HUDEP-2 (cell line): ENCODE measurements at regions not wholly inside any gene's neighbourhood (a gene's known extent, or its start where the extent isn't known, plus 50 kb on each side); places are given as distances from the start of the nearest gene placed in this dataset.
"Not testable (repeated sequence)": the region's sequence is repeated elsewhere in the genome, so short reads cannot be mapped to it uniquely, and the experiment has no call there.

ENCODE experiments used
- DNase-seq, 76 experiments: peaks; one replicate each; lab custom pipeline; 2025; ENCODE audit not compliant: unreplicated experiment in 76 of 76; lab: John Stamatoyannopoulos, UW

GRCh38 chr6:170149681-170150589, 140.9 kb downstream of the DLL1 start:
- DNase-seq: no peak

DNA sequence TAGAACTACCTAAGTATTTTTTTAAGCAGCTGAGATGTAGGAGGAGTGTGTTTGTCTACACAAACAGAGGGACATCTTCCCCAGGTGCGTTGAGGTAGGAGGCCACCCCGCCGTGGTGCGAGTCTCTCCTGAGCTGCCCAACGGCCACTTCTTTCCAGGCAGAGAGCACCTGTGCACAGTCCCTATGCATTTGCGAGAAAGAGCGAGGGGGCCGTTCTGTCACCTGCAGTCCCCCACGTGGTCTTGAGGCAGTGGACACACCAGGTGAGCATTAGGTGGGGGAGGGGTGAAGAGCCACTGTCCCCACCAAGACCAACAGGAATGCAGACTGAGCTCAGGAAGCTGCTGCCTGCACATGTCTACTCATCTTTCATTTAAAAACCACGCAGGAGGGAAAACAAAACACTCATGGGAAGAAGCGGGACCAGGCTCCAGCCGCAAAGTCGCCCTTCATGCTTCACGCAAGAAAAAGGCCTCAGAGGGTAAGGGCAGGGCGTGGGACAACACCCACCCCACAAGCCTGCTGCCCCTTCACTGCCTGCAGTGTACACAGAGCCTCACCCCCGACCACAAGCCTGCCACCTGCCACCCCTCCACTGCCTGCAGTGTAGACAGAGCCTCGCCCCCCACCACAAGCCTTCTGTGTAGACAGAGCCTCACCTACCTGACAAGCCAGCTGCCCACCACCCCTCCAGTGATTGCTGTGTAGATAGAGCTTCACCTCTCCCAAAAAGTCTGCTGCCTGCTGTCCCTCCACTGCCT, 142.0 kb downstream of the DLL1 start:
- no peak for DNase-seq

DNA sequence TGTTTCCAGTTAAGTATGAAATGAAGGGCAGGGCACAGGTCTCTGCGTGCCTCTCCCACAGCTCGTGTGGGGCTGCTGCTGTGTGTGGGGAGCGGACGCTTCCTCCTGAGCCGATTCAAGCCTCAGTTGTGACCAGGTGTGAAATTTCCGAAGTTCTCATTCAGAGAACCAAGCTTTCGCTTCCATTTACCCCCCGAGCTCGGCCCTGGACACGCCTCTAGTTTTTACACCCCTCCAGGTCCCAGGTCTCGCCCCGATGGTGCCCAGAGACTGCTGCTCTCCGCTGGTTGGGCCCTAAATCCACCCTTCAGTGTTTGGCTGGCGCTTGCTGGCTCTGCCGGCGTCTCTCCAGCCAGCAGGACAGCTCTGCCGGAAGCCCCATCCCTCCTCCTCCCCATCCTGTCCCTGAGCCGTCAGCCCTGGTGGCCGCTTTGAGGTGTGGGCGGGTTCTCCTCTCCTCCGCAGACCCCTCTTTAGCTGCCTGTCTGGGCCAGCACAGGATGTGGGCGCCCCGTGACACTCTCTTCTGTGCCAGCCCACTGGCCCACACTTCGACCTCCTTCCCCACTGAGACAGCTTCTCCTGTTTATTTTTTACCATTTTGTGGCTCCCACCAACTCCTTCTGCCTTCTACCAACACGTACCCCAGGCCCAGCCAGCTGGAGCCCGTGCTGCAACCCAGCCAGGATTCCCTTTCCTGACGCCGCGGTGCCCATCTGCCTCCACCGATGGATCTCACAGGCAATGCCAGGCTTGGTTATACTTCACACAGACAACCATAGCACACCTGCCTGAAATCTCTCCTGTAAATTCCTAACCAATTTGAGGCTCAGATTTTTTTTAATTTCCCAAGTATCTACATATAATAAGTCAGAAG, 142.8 kb downstream of the DLL1 start:
- DNase-seq: no peak

DNA sequence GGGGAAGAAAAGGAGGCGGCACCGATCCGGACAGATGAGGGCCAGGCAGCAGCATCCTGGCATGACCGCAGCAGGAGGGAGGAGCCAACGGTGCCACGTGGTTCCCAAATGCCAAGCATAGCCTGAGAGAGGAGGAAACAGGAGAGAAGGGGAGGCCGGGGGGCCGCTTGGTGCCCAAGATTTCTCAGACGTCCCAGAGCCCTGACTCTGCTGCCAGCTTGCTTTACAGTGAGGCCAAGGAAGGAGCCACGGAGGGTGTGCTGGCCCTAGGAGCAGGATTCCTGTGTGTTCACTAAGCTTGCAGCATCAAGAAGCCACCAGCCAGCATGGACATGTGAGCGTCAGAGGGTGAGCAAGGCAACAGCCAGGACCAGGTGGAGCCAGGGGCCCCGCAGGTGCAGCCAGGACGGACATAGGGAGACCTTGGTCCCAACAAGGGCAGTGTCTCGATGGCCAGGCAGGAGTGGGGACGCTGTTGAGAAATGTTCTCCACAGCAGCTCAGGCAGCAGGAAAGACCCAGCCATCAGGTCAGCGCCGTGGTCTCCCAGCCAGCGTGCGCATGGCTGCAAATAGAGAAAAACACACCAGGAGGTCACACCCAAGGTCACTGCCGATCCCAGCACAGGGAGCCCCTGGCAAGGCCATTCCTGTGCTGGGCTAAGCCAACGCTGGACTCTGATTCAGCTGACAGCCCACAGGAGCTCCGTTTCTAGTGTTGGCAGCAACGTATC, 143.7 kb downstream of the DLL1 start:
- no peak for DNase-seq

DNA sequence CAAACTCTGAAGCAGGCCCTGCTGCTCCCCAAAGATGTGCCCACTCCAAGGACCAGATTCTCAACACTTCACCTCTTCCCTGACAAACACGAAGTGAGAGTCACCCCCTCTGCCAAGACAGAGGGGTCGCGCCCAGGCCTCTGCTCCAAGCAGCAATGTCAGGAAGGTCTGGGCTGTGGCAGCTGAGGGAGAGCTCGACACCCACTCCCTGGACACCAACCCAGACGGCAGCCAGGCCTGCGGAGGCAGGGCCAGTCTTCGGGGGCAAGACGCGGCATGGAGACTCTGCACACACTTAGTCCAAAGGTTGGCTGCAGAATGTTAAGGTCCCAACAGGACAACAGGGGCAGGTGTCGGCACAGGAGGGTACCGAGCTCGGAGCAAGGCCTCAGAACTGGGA, 144.2 kb downstream of the DLL1 start:
- no peak for DNase-seq

GRCh38 chr6:170146131-170146530, 144.7 kb downstream of the DLL1 start:
- DNase-seq: not testable (repeated sequence)

DNA sequence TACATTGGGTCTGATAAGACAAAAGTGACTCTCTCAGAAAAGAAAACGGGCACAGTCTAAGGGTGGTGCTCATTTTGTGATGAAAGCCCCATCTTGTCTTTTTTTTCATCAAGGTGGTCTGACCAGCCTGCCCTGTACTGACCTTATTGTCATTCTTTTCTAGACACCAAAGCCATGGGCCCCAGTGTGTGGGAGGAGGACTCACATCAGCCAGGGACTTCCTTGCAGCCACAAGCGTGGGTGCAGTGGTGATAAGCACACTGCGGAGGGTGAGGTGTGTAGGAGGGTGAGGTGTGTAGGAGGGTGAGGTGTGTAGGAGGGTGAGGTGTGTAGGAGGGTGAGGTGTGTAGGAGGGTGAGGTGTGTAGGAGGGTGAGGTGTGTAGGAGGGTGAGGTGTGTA, 145.2 kb downstream of the DLL1 start:
- DNase-seq: not testable (repeated sequence)

DNA sequence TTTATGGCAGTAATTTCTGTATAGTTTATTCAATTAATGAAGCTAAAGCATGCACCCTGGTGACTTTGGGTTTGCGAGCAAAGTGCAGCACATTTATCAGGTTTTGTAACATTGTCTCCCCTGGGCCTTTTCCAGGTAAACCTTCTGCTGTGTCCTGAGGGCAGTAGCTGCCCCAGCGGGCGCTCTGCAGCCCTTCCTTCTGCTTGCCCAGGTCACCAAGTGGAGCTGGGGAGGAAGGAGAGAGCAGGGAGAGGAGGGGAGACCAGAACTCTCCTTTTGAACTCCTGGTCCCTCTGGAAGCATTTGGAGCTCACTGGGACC, 145.6 kb downstream of the DLL1 start:
- no peak for DNase-seq

- no peak for DNase-seq
Observed at GRCh38 chr6:170144571-170145271, 146.2 kb downstream of the DLL1 start.

GRCh38 chr6:170143401-170144150, 147.3 kb downstream of the DLL1 start:
- DNase-seq: no peak

DNA sequence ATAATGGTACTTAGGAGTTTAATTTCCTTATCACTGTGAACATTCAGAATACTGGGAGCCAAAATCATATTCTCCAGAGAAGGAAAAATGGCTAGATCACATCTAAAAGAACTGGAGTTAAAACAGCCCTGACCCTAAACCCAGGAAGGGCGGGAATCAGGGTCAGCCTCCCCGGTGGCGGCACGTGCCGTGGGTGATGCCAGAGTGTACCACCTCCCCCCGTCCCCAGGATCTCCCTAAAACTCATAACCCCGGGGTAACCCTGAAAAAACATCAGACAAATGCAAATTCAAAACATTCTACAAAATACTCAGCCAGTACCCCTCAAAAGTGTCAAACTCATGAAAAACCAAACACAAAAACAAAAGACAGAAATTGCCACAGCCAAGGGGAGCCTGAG, 148.3 kb downstream of the DLL1 start:
- no peak for DNase-seq

DNA sequence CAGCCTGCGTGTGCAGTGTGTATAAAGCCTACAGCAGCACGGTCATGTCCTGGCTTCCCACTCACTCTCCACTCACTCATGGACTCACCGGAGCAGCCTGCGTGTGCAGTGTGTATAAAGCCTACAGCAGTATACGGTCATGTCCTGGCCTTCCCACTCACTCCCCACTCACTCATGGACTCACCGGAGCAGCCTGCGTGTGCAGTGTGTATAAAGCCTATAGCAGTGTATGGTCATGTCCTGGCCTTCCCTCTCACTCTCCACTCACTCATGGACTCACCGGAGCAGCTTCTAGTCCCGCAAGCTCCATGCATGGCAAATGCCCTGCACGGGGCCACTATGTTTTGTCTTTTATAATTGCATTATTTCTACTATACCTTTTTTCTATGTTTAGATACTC, 149.8 kb downstream of the DLL1 start:
- DNase-seq: not testable (repeated sequence)

DNA sequence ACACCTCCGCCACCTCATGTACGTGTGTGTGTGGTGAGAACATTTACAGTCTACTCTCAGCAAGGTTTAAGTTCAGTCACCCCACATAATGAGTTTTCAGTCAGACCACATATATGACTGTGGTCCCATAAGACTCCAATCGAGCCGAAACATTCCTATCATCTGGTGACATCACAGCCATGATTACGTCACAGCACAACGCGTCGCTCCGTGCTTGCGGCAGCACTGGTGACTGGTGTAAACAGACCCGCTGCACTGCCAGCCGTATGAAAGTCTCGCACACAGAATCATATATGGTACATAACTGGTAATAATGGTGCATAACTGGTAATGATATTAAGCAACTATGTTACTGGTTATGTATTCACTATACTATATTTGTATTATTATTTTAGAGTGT, 150.7 kb downstream of the DLL1 start:
- DNase-seq: no peak

DNA sequence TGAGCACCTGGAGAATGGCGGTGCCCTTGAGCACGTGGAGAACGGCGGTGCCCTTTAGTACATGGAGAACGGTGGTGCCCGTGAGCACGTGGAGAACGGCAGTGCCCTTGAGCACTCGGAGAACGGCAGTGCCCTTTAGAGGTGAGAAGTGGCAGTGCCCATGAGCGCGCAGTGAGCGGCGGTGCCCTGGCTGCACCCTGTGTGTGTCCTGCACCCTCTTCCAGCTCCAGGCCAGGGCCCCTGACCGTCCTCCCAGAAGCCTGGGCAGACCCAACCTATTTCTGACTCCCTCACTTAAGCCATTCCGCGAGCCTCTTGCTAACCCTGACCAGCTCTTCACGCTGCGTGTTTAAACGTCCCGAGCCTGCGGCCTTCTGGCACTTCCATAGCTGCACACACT, 151.3 kb downstream of the DLL1 start:
- no peak for DNase-seq

GRCh38 chr6:170139046-170139445, 151.8 kb downstream of the DLL1 start:
- not testable (repeated sequence) for DNase-seq

DNA sequence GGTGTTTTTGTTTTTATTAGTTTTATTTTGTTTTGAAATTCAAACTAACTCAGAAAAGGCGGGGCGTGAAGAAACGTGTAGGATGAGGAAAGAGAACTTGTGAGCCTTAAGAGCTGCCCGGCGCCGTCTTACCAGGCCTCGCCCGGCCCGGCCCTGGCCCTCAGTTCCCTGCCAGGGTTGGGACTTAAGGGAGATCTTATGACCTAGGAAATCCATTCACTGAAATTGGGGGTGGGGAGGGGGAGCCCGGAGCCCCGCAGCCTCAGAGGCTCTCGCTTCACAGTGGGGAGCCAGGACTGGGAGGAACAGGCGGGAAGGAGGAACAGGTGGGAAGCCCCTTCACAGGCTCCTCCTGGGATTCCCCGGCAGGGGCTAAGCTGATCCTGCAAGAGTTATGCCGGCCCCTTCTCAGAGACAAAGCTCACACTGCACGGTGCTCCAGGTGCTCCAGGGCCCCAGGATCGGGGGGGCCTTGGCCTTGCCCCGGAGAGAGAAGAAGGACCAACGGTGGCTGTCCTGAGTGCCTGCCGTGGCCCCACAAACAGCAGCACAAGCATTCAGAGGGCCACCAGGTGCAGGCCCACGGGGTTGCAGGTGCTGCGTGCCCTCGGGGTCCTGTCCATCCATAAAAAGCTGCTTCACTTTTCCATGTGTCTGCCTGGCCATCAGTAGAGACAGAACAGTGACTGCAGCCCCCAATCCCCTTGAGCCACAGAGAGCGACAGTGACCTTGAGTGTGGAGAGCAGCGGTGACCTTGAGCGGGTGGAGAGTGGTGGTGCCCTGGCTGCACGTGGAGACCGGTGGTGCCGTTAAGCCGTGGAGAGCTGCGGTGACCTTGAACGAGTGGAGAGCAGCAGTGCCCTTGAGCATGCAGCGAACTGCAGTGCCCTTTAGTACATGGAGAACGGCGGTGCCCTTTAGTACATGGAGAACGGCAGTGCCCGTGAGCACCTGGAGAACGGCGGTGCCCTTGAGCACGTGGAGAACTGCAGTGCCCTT, 152.7 kb downstream of the DLL1 start:
- no peak for DNase-seq

- no peak for DNase-seq
Observed at GRCh38 chr6:170137176-170137891, 153.5 kb downstream of the DLL1 start.
